DMS79 treated with DMSO at 0.1 percent for 48 hours (cell line): ENCODE measurements at regions not wholly inside any gene's neighbourhood (a gene's known extent, or its start where the extent isn't known, plus 50 kb on each side); places are given as distances from the start of the nearest gene placed in this dataset.
A peak's percentile ranks its signal among the peaks of the same experiment; 100 is the strongest.
"Not testable (repeated sequence)": the region's sequence is repeated elsewhere in the genome, so short reads cannot be mapped to it uniquely, and the experiment has no call there.

Source experiments
- DNase-seq: peaks from one replicate; lab custom pipeline; 2025; lab: John Stamatoyannopoulos, UW

- no peak for DNase-seq
Measured at GRCh38 chr10:117790621-117791020, 248.1 kb downstream of the EMX2 start.

- DNase-seq: no peak
Measured at GRCh38 chr10:117792214-117792613, 249.7 kb downstream of the EMX2 start.

- no peak for DNase-seq
Measured at GRCh38 chr10:117796130-117796745, 250.5 kb downstream of the RAB11FIP2 start.

GRCh38 chr10:117797296-117797695, 249.4 kb downstream of the RAB11FIP2 start:
- no peak for DNase-seq

GRCh38 chr10:117801691-117802090, 245.1 kb downstream of the RAB11FIP2 start:
- no peak for DNase-seq

- DNase-seq: peak; percentile 40
Measured at GRCh38 chr10:117804470-117805011, 242.2 kb downstream of the RAB11FIP2 start.

- DNase-seq: no peak
Measured at GRCh38 chr10:117805139-117805538, 241.6 kb downstream of the RAB11FIP2 start.

- no peak for DNase-seq
Measured at GRCh38 chr10:117807441-117807840, 239.3 kb downstream of the RAB11FIP2 start.

- DNase-seq: not testable (repeated sequence)
Measured at GRCh38 chr10:117815816-117816215, 230.9 kb downstream of the RAB11FIP2 start.

GRCh38 chr10:117817116-117817515, 229.6 kb downstream of the RAB11FIP2 start:
- DNase-seq: no peak

- no peak for DNase-seq
Measured at GRCh38 chr10:117818721-117819120, 228.0 kb downstream of the RAB11FIP2 start.

GRCh38 chr10:117819304-117819703, 227.4 kb downstream of the RAB11FIP2 start:
- no peak for DNase-seq

- no peak for DNase-seq
Measured at GRCh38 chr10:117823980-117824379, 222.8 kb downstream of the RAB11FIP2 start.

- DNase-seq: no peak
Measured at GRCh38 chr10:117830205-117830604, 216.5 kb downstream of the RAB11FIP2 start.

GRCh38 chr10:117830787-117831212, 215.9 kb downstream of the RAB11FIP2 start:
- DNase-seq: no peak

GRCh38 chr10:117838500-117839498, 207.9 kb downstream of the RAB11FIP2 start:
- not testable (repeated sequence) for DNase-seq

- DNase-seq: not testable (repeated sequence)
Measured at GRCh38 chr10:117856426-117856825, 190.3 kb downstream of the RAB11FIP2 start.

- DNase-seq: no peak
Measured at GRCh38 chr10:117860135-117860534, 186.6 kb downstream of the RAB11FIP2 start.

GRCh38 chr10:117860823-117861222, 185.9 kb downstream of the RAB11FIP2 start:
- no peak for DNase-seq

- no peak for DNase-seq
Measured at GRCh38 chr10:117861329-117861728, 185.4 kb downstream of the RAB11FIP2 start.

GRCh38 chr10:117863771-117864170, 183.0 kb downstream of the RAB11FIP2 start:
- DNase-seq: no peak

- no peak for DNase-seq
Measured at GRCh38 chr10:117865945-117866344, 180.8 kb downstream of the RAB11FIP2 start.

- no peak for DNase-seq
Measured at GRCh38 chr10:117868151-117868550, 178.6 kb downstream of the RAB11FIP2 start.
